PC-9 (cell line): ENCODE measurements at regions not wholly inside any gene's neighbourhood (a gene's known extent, or its start where the extent isn't known, plus 50 kb on each side); places are given as distances from the start of the nearest gene placed in this dataset.

ENCODE experiments used
- BruUV-seq: library from RNA; stranded (reverse); fragments of 400-500 nt; replicated peaks from 2 replicates; lab custom pipeline; 2021; lab: Mats Ljungman, UMichigan
- CTCF ChIA-PET: fragments of 300-600 bp; sonication (Branson Sonifier 250); formaldehyde crosslinking; loops from one replicate; lab custom pipeline; 2022; ENCODE audit warnings: antibody characterized with exemption; lab: Charles Lee
- POLR2A ChIA-PET: fragments of 300-600 bp; sonication (Branson Sonifier 250); formaldehyde crosslinking; loops from one replicate; lab custom pipeline; 2022; ENCODE audit warnings: antibody characterized with exemption; ENCODE audit not compliant: unreplicated experiment; lab: Charles Lee
- DNase-seq, 2 experiments: peaks; one replicate each; pipeline versions ENCODE4 v3.0.0 to v3.0.0-alpha.2; 2015 to 2022; ENCODE audit warnings: mixed read lengths in 1 of 2
- H2AFZ ChIP-seq: fragments of 200-600 bp; sonication (generic); 2 replicates; pipeline ENCODE4 v1.8.1; 2017; ENCODE audit warnings: antibody characterized with exemption
- H3F3A ChIP-seq: fragments of 200-600 bp; sonication (generic); 2 replicates; pipeline ENCODE4 v1.8.1; 2017; ENCODE audit warnings: antibody characterized with exemption, mild to moderate bottlenecking, low read depth; ENCODE audit not compliant: insufficient read depth
- H3K27ac ChIP-seq: fragments of 200-600 bp; sonication (generic); 2 replicates; pipeline ENCODE4 v1.6.1; 2016; ENCODE audit warnings: mixed run types
- H3K27me3 ChIP-seq: fragments of 200-600 bp; sonication (generic); 2 replicates; pipeline ENCODE4 v1.6.1; 2016; ENCODE audit warnings: low read depth, mixed run types; ENCODE audit not compliant: insufficient read depth
- H3K36me3 ChIP-seq: fragments of 200-600 bp; sonication (generic); 2 replicates; pipeline ENCODE4 v1.6.1; 2016; ENCODE audit warnings: low read depth, mixed run types
- H3K4me1 ChIP-seq: fragments of 200-600 bp; sonication (generic); replicated peaks from 2 replicates; pipeline ENCODE4 v1.6.1; 2016; ENCODE audit warnings: mixed run types; ENCODE audit not compliant: insufficient read depth
- H3K4me2 ChIP-seq: fragments of 200-600 bp; sonication (generic); 2 replicates; pipeline ENCODE4 v1.6.1; 2017; ENCODE audit warnings: mixed run types
- H3K4me3 ChIP-seq: fragments of 200-600 bp; sonication (generic); 2 replicates; pipeline ENCODE4 v1.6.1; 2016; ENCODE audit warnings: mixed run types
- H3K79me2 ChIP-seq: fragments of 200-600 bp; sonication (generic); 2 replicates; pipeline ENCODE4 v1.6.1; 2017; ENCODE audit warnings: low read depth, mixed run types
- H3K9me2 ChIP-seq: fragments of 200-600 bp; sonication (generic); 2 replicates; pipeline ENCODE4 v1.8.1; 2017; ENCODE audit warnings: mild to moderate bottlenecking; ENCODE audit not compliant: insufficient read depth
- H3K9me3 ChIP-seq: fragments of 200-600 bp; sonication (generic); 2 replicates; pipeline ENCODE4 v1.8.1; 2016; ENCODE audit warnings: low read depth; ENCODE audit not compliant: insufficient read depth
- H4K20me1 ChIP-seq: fragments of 200-600 bp; sonication (generic); 2 replicates; pipeline ENCODE4 v1.8.1; 2017; ENCODE audit not compliant: insufficient read depth
- EZH2 ChIP-seq: fragments of 200-600 bp; sonication (generic); IDR thresholded peaks from 2 replicates; pipeline ENCODE4 v1.8.0; 2017; ENCODE audit warnings: antibody characterized with exemption, low read depth
- intact Hi-C: fragments of 100-400 bp; cut with micrococcal nuclease; formaldehyde crosslinking; loops from one replicate; pipeline ENCODE4 v1.10.0; 2022; ENCODE audit not compliant: unreplicated experiment
- TF ChIP-seq, protein P1 (sequence below): fragments of 200-600 bp; sonication (generic); conservative IDR thresholded peaks from 2 replicates; pipeline ENCODE4 v1.6.1; 2017; ENCODE audit warnings: mixed run types, antibody characterized with exemption, mild to moderate bottlenecking, moderate library complexity

DNA sequence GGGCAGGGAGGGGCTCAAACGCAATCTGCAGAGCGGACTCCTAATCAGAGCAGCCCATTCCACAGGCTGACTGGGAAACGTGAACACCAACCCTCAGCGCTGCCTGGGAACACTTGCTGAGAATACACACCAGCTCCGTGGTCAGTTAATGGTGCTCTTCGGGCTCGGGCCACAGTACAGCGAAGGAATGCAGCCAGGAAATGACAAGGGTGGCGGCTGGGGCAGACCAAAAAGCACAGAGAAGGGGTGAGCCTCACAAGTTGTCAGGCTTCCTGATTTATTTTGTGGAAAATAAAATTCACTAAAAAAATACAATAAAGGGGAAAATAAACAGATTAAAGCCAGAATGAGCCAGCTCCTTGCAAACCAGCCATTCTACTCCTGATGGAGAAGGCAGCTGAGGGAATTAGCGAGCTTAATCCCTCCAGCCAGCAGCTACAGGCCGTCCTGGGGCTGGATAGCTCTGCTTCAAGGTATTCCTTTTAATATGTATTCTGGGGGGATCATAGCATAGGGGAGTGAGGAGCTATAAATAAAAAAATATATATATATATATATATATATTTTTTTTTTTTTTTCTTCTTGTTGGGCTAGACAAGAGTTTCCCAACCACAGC, 165.5 kb upstream of the NTM start:
- Histone ChIP-seq H4K20me1 (no peaks in the 10 kb centered on the region), H3K9me3 (no peaks in the 10 kb centered on the region), H3K9me2 (no peaks in the 10 kb centered on the region), H3K36me3 (no peaks in the 10 kb centered on the region), H3K27ac (no peak overlapping the region), H3F3A (no peaks in the 10 kb centered on the region), H3K4me1 (no peaks in the 10 kb centered on the region), H3K79me2 (no peaks in the 10 kb centered on the region), H3K4me3 (no peak overlapping the region), H3K4me2 (no peak overlapping the region), H3K27me3 (peaks cover 60% of the 10 kb centered on the region), H2AFZ (no peak overlapping the region)
- ChIA-PET CTCF (no interaction called here), POLR2A (no interaction called here)
- no TSS peak for BruUV-seq
- DNase-seq, result no peak
- intact Hi-C loops, result no loop called here
- TF ChIP-seq EZH2, result no peak
- TF ChIP-seq, protein P1, sequence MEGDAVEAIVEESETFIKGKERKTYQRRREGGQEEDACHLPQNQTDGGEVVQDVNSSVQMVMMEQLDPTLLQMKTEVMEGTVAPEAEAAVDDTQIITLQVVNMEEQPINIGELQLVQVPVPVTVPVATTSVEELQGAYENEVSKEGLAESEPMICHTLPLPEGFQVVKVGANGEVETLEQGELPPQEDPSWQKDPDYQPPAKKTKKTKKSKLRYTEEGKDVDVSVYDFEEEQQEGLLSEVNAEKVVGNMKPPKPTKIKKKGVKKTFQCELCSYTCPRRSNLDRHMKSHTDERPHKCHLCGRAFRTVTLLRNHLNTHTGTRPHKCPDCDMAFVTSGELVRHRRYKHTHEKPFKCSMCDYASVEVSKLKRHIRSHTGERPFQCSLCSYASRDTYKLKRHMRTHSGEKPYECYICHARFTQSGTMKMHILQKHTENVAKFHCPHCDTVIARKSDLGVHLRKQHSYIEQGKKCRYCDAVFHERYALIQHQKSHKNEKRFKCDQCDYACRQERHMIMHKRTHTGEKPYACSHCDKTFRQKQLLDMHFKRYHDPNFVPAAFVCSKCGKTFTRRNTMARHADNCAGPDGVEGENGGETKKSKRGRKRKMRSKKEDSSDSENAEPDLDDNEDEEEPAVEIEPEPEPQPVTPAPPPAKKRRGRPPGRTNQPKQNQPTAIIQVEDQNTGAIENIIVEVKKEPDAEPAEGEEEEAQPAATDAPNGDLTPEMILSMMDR, result no peak

DNA sequence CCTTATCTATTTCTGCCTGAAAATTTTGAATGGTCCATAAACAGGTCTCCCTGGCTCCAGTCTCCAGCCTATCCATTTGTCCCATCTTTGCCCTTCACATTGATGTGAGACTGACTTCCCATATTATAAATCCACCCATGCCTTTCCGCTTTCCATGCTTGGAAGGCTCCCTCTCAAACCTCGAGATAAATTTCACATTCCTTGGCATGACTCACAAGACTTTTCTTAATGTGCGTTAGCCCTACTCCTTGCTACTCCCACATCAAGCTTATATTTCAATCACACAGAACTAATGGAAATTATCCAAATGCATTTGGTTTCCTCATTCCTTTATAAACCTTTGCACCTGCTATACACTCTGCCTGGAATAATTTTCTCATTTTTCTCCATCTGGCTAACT, 163.7 kb upstream of the NTM start:
- Histone ChIP-seq H4K20me1 (no peaks in the 10 kb centered on the region), H3K36me3 (no peaks in the 10 kb centered on the region), H3K4me3 (no peak overlapping the region), H3K4me2 (no peak overlapping the region), H3K4me1 (no peaks in the 10 kb centered on the region), H3K9me2 (no peaks in the 10 kb centered on the region), H2AFZ (no peak overlapping the region), H3K79me2 (no peaks in the 10 kb centered on the region), H3K27me3 (peaks cover 47% of the 10 kb centered on the region), H3K9me3 (no peaks in the 10 kb centered on the region), H3K27ac (no peak overlapping the region), H3F3A (no peaks in the 10 kb centered on the region)
- TF ChIP-seq, protein P1, result no peak
- TF ChIP-seq EZH2, result no peak
- CTCF ChIA-PET, result no interaction called here
- no peak for DNase-seq
- no TSS peak for BruUV-seq
- POLR2A ChIA-PET, result no interaction called here
- intact Hi-C loops, result no loop called here

DNA sequence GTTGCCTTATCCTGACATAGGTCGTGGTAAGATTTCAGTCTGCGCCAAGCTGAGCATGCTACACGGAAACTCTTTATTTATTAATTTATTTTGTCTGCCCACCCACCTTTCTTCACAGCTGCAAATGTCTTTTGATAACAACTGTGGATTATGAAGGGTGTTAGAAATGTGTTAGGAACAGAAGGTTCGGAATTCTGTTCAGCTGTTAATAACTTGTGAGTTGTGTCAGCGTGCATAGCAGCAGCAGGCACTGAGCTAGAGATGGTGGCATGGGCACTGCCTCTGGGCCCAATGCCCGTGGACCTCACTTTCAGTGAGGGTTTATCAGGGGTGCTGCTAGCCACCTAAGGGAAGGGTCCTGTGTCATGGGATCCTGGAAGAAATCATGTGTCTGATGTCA, 162.5 kb upstream of the NTM start:
- Histone ChIP-seq H3K4me2 (no peak overlapping the region), H3K4me3 (no peak overlapping the region), H3K27me3 (peaks cover 45% of the 10 kb centered on the region), H3F3A (no peaks in the 10 kb centered on the region), H4K20me1 (no peaks in the 10 kb centered on the region), H3K9me2 (no peaks in the 10 kb centered on the region), H2AFZ (no peak overlapping the region), H3K36me3 (no peaks in the 10 kb centered on the region), H3K79me2 (no peaks in the 10 kb centered on the region), H3K4me1 (no peaks in the 10 kb centered on the region), H3K9me3 (no peaks in the 10 kb centered on the region), H3K27ac (no peak overlapping the region)
- ChIA-PET CTCF (no interaction called here), POLR2A (no interaction called here)
- DNase-seq, result no peak
- no TSS peak for BruUV-seq
- no peak for TF ChIP-seq EZH2
- TF ChIP-seq, protein P1, result no peak
- intact Hi-C loops, result no loop called here
